Ureter (tissue), 1 donor: ENCODE measurements at regions not wholly inside any gene's neighbourhood (a gene's known extent, or its start where the extent isn't known, plus 50 kb on each side); places are given as distances from the start of the nearest gene placed in this dataset.

Experiments used
- DNase-seq: peaks from one replicate; pipeline ENCODE4 v3.0.0-alpha.2; 2020; ENCODE audit warnings: low spot score
- donor health status: DM: yes; HTN: yes; CAD: no.

- no peak for DNase-seq
These were observed 105.0 kb downstream of the SPRY2 start for GRCh38 chr13:80235967-80236302.

- DNase-seq = no peak
These were observed 105.6 kb downstream of the SPRY2 start for GRCh38 chr13:80235166-80235966.

- DNase-seq = no peak
These were observed 113.3 kb downstream of the SPRY2 start for GRCh38 chr13:80227645-80228044.

GRCh38 chr13:80226645-80227044 is 114.3 kb downstream of the SPRY2 start:
- no peak for DNase-seq

GRCh38 chr13:80224468-80224867 is 116.5 kb downstream of the SPRY2 start:
- no peak for DNase-seq

GRCh38 chr13:80217614-80218456 is 123.1 kb downstream of the SPRY2 start:
- DNase-seq = no peak

- DNase-seq = no peak
These were observed 125.6 kb downstream of the SPRY2 start for GRCh38 chr13:80215368-80215767.

- no peak for DNase-seq
These were observed 126.4 kb downstream of the SPRY2 start for GRCh38 chr13:80214521-80214991.

GRCh38 chr13:80214050-80214449 is 126.9 kb downstream of the SPRY2 start:
- no peak for DNase-seq

GRCh38 chr13:80213201-80213600 is 127.7 kb downstream of the SPRY2 start:
- no peak for DNase-seq

GRCh38 chr13:80211566-80211965 is 129.4 kb downstream of the SPRY2 start:
- DNase-seq = no peak

GRCh38 chr13:80204642-80205041 is 136.3 kb downstream of the SPRY2 start:
- no peak for DNase-seq

- DNase-seq = no peak
These were observed 137.4 kb downstream of the SPRY2 start for GRCh38 chr13:80203496-80203895.

GRCh38 chr13:80201694-80202468 is 139.0 kb downstream of the SPRY2 start:
- no peak for DNase-seq

- no peak for DNase-seq
These were observed 141.2 kb downstream of the SPRY2 start for GRCh38 chr13:80199585-80200292.

- no peak for DNase-seq
These were observed 141.9 kb downstream of the SPRY2 start for GRCh38 chr13:80199067-80199466.

GRCh38 chr13:80196756-80197155 is 144.2 kb downstream of the SPRY2 start:
- no peak for DNase-seq

- DNase-seq = no peak
These were observed 145.3 kb downstream of the SPRY2 start for GRCh38 chr13:80195649-80196048.

GRCh38 chr13:80189889-80190597 is 150.9 kb downstream of the SPRY2 start:
- DNase-seq = no peak

- DNase-seq = no peak
These were observed 160.1 kb downstream of the SPRY2 start for GRCh38 chr13:80180740-80181355.
